CD14-positive monocyte (primary cell): ENCODE measurements at regions not wholly inside any gene's neighbourhood (a gene's known extent, or its start where the extent isn't known, plus 50 kb on each side); places are given as distances from the start of the nearest gene placed in this dataset.
A peak's percentile ranks its signal among the peaks of the same experiment; 100 is the strongest.

Source experiments
- DNase-seq, 3 donors: peaks; one replicate each; pipeline ENCODE4 v3.0.0-alpha.2; 2011 to 2022
- H2AFZ ChIP-seq: 2 replicates; pipeline ENCODE4 v1.6.0; 2012; ENCODE audit warnings: mild to moderate bottlenecking, low read depth, low read length, inconsistent platforms; ENCODE audit not compliant: insufficient read depth, poor library complexity, severe bottlenecking
- H3K27ac ChIP-seq, 2 donors: 1 replicate in 1 of 2; 2 replicates in 1 of 2; pipeline ENCODE4 v1.5.1; 2012 to 2013; ENCODE audit warnings: low read length in 2 of 2, control low read depth in 1 of 2, inconsistent platforms in 1 of 2, low read depth in 1 of 2, mild to moderate bottlenecking in 1 of 2
- H3K27me3 ChIP-seq, 2 donors: one replicate each; pipeline versions ENCODE4 v1.6.0 to v1.6.1; 2011 to 2013; ENCODE audit warnings: low read length in 2 of 2; ENCODE audit not compliant: control insufficient read depth in 2 of 2, insufficient read depth in 2 of 2
- H3K36me3 ChIP-seq, 2 donors: replicated peaks in 1 of 2; 1 replicate in 1 of 2; 2 replicates in 1 of 2; pipeline versions ENCODE4 v1.5.1 to v1.6.1; 2012 to 2013; ENCODE audit warnings: low read length in 2 of 2, control low read depth in 1 of 2, inconsistent platforms in 1 of 2, mild to moderate bottlenecking in 1 of 2; ENCODE audit not compliant: insufficient read depth in 2 of 2, control insufficient read depth in 1 of 2
- H3K4me1 ChIP-seq, 2 donors: 1 replicate in 1 of 2; 2 replicates in 1 of 2; pipeline versions ENCODE4 v1.5.1 to v1.6.1; 2012 to 2013; ENCODE audit warnings: low read length in 2 of 2, control low read depth in 1 of 2, inconsistent platforms in 1 of 2, mild to moderate bottlenecking in 1 of 2, moderate library complexity in 1 of 2; ENCODE audit not compliant: insufficient read depth in 2 of 2, control insufficient read depth in 1 of 2
- H3K4me2 ChIP-seq: replicated peaks from 2 replicates; pipeline ENCODE3; 2012; ENCODE audit warnings: low read length, moderate library complexity, mild to moderate bottlenecking; ENCODE audit not compliant: poor library complexity, severe bottlenecking; ENCODE audit errors: extremely low read depth
- H3K4me3 ChIP-seq, 3 experiments: fragments of 200-600 bp in 1 of 3; sonication (generic) in 1 of 3; replicated peaks in 1 of 3; 1 replicate in 2 of 3; 2 replicates in 1 of 3; pipeline ENCODE4 v1.5.1; 2011 to 2013; ENCODE audit warnings: low read length in 3 of 3, mild to moderate bottlenecking in 3 of 3, control low read depth in 2 of 3, low read depth in 2 of 3, inconsistent platforms in 1 of 3, moderate library complexity in 1 of 3
- H3K79me2 ChIP-seq: 2 replicates; pipeline ENCODE4 v1.6.0; 2012; ENCODE audit warnings: mild to moderate bottlenecking, control low read depth, inconsistent platforms, low read length, moderate library complexity; ENCODE audit not compliant: insufficient read depth
- H3K9ac ChIP-seq: 2 replicates; pipeline ENCODE4 v1.6.0; 2017; ENCODE audit warnings: low read length, mild to moderate bottlenecking; ENCODE audit not compliant: insufficient read depth, poor library complexity, severe bottlenecking
- H3K9me3 ChIP-seq, 2 donors: replicated peaks in 1 of 2; 1 replicate in 1 of 2; 2 replicates in 1 of 2; pipeline versions ENCODE4 v1.5.1 to v1.6.1; 2012 to 2013; ENCODE audit warnings: low read length in 2 of 2, control low read depth in 1 of 2; ENCODE audit not compliant: control insufficient read depth in 1 of 2, insufficient read depth in 1 of 2
- H4K20me1 ChIP-seq: 2 replicates; pipeline ENCODE4 v1.6.0; 2012; ENCODE audit warnings: mild to moderate bottlenecking, low read length, control low read depth, moderate library complexity; ENCODE audit not compliant: insufficient read depth
- H3K27ac Mint-ChIP-seq, 7 donors: one replicate each; pipeline ENCODE4 v1.8.0; 2020; ENCODE audit warnings: mild to moderate bottlenecking in 7 of 7, mixed read lengths in 7 of 7, moderate library complexity in 6 of 7, inconsistent platforms in 2 of 7
- H3K27me3 Mint-ChIP-seq, 3 donors: one replicate each; pipeline ENCODE4 v1.8.0; 2021 to 2022; ENCODE audit warnings: low read depth in 3 of 3, mild to moderate bottlenecking in 3 of 3, mixed read lengths in 3 of 3, moderate library complexity in 3 of 3, inconsistent platforms in 1 of 3
- H3K36me3 Mint-ChIP-seq, 2 donors: one replicate each; pipeline ENCODE4 v1.8.0; 2020; ENCODE audit warnings: mixed read lengths in 2 of 2, inconsistent platforms in 1 of 2, mild to moderate bottlenecking in 1 of 2
- H3K4me1 Mint-ChIP-seq: one replicate; pipeline ENCODE4 v1.8.0; 2020; ENCODE audit warnings: mild to moderate bottlenecking, mixed read lengths
- H3K4me3 Mint-ChIP-seq, 2 donors: one replicate each; pipeline ENCODE4 v1.8.0; 2020; ENCODE audit warnings: mild to moderate bottlenecking in 2 of 2, mixed read lengths in 2 of 2, moderate library complexity in 1 of 2
- H3K9me3 Mint-ChIP-seq, 7 donors: one replicate each; pipeline ENCODE4 v1.8.0; 2020 to 2022; ENCODE audit warnings: mixed read lengths in 7 of 7, mild to moderate bottlenecking in 6 of 7, moderate library complexity in 6 of 7, inconsistent platforms in 2 of 7
- CTCF ChIP-seq: fragments of 200-600 bp; IDR thresholded peaks from one replicate; pipeline ENCODE4 v1.8.0; 2022; ENCODE audit warnings: antibody characterized with exemption, mild to moderate bottlenecking
- WGBS: methylation state at CpG from one replicate; pipeline ENCODE4 v1.1.5; 2013; ENCODE audit warnings: missing lambda C conversion rate; ENCODE audit not compliant: insufficient coverage; 5-methylcytosine and 5-hydroxymethylcytosine counted together
- intact Hi-C, 2 donors: fragments of 100-400 bp; cut with micrococcal nuclease; formaldehyde crosslinking; loops; one replicate each; pipeline versions ENCODE4 v1.15.0 to v1.15.1; 2023

DNA sequence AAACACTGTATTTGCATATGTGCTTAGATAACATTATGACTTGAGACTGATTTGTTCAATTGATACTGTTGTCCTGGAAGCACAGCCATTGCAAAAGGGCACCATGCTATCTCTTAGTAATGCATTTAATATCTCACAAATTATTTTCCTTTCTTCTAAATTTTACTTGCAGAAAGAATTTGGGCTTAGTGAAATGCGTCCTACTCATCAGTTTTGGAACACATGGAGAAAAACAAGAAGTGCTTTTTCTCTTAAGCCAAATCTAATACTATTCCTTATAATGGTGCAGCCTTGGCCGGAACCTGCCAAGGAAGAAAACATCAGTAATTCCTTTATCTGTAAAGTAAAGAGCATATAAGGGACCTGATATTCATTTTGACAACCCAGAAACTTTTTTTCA, 172.2 kb upstream of the ZNF608 start:
- TF ChIP-seq CTCF = no peak
- H3K27ac ChIP-seq = peak overlapping the region in 1 of 2 donors; percentile 39
- H3K9ac ChIP-seq = no peak overlapping the region
- no peaks in the 10 kb centered on the region for H3K27me3 ChIP-seq
- no CpG with 5 or more reads among the region's 2 CpGs for WGBS
- no peaks in the 10 kb centered on the region for H4K20me1 ChIP-seq
- intact Hi-C loops = loop anchor here in 1 of 2 donors (10.0 kb wide), 1 partner anchor 64 kb away; no protein-coding TSS in a partner anchor
- H3K79me2 ChIP-seq = no peaks in the 10 kb centered on the region
- Mint-ChIP-seq H3K27me3 (no peaks in the 10 kb centered on the region), H3K9me3 (peaks cover 0 to 6% (median 3%) of the 10 kb centered on the region in 7 donors), H3K36me3 (peaks cover 0 to 3% of the 10 kb centered on the region in 2 donors), H3K27ac (peak overlapping the region in 1 of 7 donors; percentile 18), H3K4me1 (peaks cover 26% of the 10 kb centered on the region), H3K4me3 (no peak overlapping the region)
- no peak overlapping the region for H2AFZ ChIP-seq
- no peaks in the 10 kb centered on the region for H3K9me3 ChIP-seq
- H3K4me3 ChIP-seq = no peak overlapping the region
- DNase-seq = no peak
- peaks cover 42 to 48% of the 10 kb centered on the region in 2 donors for H3K4me1 ChIP-seq
- no peak overlapping the region for H3K4me2 ChIP-seq
- H3K36me3 ChIP-seq = no peaks in the 10 kb centered on the region

DNA sequence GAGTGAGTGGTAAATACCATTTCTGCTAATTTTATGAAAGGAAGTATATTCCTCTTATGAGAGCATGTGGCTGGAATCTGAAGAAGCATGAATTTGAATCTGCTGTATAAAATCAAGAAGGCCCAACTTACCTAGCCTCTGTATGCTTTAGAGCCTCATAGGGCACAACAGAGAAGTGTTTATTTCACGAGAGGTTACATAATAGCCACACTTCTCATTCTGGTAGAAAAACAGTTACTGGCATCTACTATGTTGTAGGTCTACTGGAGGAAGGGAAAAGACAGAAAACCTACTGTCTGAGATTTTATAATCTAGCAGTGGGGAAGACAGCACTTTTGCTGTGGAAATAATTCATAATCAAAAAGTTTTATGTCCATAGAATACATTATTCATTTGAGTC, 172.6 kb upstream of the ZNF608 start:
- peak in 2 of 3 donors; percentile 10 to 28 for DNase-seq
- Histone ChIP-seq H2AFZ (no peak overlapping the region), H3K36me3 (no peaks in the 10 kb centered on the region), H3K4me1 (peaks cover 42 to 49% of the 10 kb centered on the region in 2 donors), H3K27me3 (no peaks in the 10 kb centered on the region), H3K27ac (peak overlapping the region in 1 of 2 donors; percentile 39), H3K4me3 (no peak overlapping the region), H3K9me3 (no peaks in the 10 kb centered on the region), H4K20me1 (no peaks in the 10 kb centered on the region), H3K9ac (no peak overlapping the region), H3K4me2 (peak overlapping the region; percentile 54), H3K79me2 (no peaks in the 10 kb centered on the region)
- Mint-ChIP-seq H3K9me3 (peaks cover 0 to 6% (median 3%) of the 10 kb centered on the region in 7 donors), H3K4me1 (peaks cover 26% of the 10 kb centered on the region), H3K36me3 (peaks cover 0 to 3% of the 10 kb centered on the region in 2 donors), H3K4me3 (no peak overlapping the region), H3K27ac (peak overlapping the region in 1 of 7 donors; percentile 18), H3K27me3 (no peaks in the 10 kb centered on the region)
- no peak for TF ChIP-seq CTCF
- intact Hi-C loops = loop anchor here in 1 of 2 donors (10.0 kb wide), 1 partner anchor 64 kb away; no protein-coding TSS in a partner anchor
- WGBS = no CpG with 5 or more reads among the region's 1 CpG
